ENCODE measurements at regions not wholly inside any gene's neighbourhood (a gene's known extent, or its start where the extent isn't known, plus 50 kb on each side); places are given as distances from the start of the nearest gene placed in this dataset.
"Not testable (repeated sequence)": the region's sequence is repeated elsewhere in the genome, so short reads cannot be mapped to it uniquely, and the experiment has no call there.

DNA sequence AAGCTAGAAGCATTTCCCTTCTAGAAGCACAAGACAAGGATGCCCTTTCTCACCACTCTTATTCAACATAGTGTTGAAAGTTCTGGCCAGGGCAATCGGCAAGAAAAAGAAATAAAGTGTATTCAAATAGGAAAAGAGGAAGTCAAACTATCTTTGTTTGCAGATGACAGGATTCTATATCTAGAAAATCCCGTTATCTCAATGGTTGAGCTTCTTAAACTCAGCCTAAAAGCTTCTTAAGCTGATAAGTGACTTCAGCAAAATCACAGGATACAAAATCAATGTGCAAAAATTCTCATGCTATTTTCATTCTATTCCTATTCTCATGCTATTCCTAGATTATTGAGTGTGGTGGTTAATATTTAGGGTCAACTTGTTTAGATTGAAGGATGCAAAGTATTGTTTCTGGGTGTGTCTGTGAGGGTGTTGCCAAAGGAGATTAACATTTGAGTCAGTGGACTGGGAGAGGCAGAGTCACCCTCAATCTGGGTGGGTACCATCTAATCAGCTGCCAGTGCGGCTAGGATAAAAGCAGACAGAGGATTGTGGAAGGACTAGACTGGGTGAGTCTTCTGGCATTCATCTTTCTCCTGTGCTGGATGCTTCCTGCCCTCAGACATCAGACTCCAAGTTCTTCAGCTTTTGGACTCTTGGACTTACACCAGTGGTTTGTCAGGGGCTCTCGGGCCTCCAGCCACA lies 111.9 kb downstream of the LSMEM1 start:
- DNase-seq (ENCODE audit: low spot score in 2 of 2); FAIRE-seq: not testable (repeated sequence)

GRCh38 chr7:112594397-112594796 lies 113.6 kb downstream of the LSMEM1 start:
- no peak for FAIRE-seq
- no peak for DNase-seq (ENCODE audit: low spot score in 2 of 2)

DNA sequence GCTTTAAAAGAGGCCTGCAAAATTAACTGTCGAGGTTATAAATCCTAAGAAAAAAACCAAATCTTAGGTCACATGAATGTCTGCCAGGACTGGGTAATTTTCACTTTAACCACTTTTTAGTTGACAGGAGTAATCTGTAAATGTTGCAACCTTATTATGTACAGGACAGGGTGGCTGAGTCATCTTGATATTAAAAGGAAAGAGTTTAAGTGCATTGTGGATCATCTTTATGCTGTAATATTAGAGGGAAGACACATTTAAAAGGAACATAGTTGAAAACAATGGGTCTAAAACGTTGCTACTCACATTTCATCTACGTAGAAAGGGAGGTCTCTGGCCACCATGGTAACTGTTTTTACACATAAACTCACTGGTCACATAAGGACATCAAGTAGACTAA lies 115.5 kb downstream of the LSMEM1 start:
- DNase-seq (ENCODE audit: low spot score in 2 of 2): no peak
- FAIRE-seq: no peak

DNA sequence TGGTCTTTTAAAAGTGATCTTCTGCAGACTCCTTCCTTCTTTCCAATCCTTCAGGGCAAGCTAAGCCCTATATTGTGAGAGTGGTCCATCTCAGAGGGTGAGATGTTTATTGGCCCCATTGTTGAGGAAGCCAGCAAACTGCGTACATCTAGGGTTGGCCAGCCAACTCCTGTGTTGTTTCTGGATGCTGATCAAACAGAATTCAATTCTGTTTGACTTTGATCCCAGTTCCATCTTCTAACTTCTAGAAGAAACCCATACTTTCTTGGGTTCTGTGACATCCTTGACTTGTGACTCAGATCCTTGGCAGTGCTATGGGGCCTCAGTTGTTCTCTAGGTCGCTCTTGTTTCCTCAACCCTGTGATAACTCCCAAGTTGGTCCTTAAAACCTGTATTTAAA lies 116.2 kb downstream of the LSMEM1 start:
- FAIRE-seq: no peak
- DNase-seq (ENCODE audit: low spot score in 2 of 2): no peak

DNA sequence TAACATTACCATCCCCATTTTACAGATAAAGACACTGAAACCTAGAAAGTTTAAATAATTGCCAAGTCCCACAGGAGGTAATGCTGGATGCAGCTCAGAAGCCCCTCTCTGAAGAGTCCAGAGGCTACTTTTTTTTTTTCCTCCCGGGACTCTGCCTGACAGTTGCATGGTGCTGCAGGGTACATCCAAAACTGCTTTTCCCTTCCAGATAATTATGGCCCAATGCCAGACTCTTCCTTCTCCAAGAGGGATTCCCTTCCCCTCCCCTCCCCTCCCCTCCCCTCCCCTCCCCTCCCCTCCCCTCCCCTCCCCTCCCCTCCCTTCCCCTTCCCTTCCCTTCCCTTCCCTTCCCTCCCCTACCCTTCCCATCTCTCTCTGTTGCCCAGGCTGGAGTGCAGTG lies 122.9 kb downstream of the LSMEM1 start:
- FAIRE-seq (no peak), DNase-seq (ENCODE audit: low spot score in 2 of 2) (no peak)

- FAIRE-seq: no peak
- DNase-seq (ENCODE audit: low spot score in 2 of 2): no peak
Measured at GRCh38 chr7:112610636-112611035, 129.8 kb downstream of the LSMEM1 start.

DNA sequence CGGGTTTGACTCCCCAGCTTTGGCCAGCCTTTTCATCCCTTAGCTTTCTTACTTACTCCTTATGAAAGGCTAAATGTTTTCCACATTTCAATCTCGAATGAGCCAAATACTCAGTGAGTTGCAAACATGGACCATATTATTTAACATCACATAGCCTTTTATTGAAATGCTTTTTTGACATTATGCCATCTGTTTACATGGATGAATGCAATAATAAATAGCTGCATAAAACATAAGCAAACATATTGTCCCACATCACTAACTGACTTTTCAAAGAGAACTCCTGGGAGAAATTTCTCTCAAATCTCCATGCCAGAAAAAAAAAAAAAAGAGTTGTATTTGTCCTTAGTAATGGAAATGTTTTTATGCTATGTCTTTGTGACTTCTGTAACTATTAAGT lies 134.9 kb downstream of the LSMEM1 start:
- DNase-seq (ENCODE audit: low spot score in 2 of 2) (no peak), FAIRE-seq (no peak)

DNA sequence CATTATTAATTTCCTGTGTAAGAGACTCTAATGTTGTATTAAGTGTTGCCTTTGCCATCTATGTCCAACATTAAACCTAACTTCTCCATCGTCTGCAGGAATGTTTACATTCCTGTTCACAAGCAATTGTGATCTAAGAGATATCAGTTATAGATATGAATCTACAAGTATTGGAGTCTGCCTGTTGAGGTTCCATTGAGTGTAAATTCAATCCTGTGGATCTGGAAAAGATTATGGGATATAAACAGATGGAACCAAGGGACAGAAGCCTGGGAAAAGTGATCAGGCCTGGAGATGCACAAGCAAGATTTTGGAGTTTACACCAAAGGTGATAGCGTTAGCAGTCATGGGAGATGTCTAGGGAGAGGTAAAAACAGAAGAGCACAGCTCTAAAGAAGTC lies 135.5 kb downstream of the LSMEM1 start:
- FAIRE-seq: no peak

GRCh38 chr7:112619343-112619742 lies 138.6 kb downstream of the LSMEM1 start:
- DNase-seq (ENCODE audit: low spot score in 2 of 2) (no peak), FAIRE-seq (no peak)

More for the DNA sequence above, 135.5 kb downstream of the LSMEM1 start:
- no peak for DNase-seq (ENCODE audit: low spot score in 2 of 2)

GRCh38 chr7:112622159-112622715 lies 141.4 kb downstream of the LSMEM1 start:
- DNase-seq (ENCODE audit: low spot score in 2 of 2): no peak
- FAIRE-seq: no peak

DNA sequence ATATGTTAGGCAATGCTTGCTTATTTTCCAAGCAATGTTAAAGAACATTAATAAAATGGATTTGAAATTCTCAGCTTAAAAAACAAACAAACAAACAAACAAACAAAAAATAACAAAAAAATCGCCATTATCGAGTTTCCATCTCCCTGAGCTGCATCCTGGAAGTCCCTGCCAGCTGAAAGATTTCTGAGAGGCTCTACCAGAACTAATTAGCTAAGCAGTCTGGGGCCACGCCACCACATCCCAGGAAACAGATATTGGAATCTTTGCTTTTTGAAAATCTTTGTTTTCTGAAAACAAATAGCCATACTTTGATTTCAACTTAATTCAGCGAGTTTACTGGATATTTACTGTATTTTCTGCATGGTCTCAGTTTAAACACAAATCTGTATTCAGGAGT lies 143.6 kb downstream of the LSMEM1 start:
- FAIRE-seq: no peak
- no peak for DNase-seq (ENCODE audit: low spot score in 2 of 2)

DNA sequence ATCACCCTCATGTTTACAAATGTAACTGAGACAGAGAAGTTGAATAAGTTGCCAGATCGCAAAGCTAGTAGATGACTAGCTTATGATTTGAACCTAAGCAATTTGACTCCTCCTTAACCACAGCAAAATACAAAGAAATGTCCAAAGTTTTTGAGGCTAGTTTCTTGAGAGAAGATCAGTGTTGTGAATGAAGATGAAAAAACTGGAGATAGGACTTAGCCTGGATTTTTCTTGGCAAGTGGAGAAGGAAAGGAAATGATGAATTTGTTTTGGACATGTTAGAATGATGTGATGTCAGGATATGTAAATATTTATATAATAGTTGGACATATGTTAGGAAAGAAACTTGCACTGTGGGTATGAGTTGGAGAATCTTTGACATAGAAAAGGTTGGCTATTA lies 149.8 kb downstream of the LSMEM1 start:
- DNase-seq (ENCODE audit: low spot score in 2 of 2) (no peak), FAIRE-seq (no peak)

DNA sequence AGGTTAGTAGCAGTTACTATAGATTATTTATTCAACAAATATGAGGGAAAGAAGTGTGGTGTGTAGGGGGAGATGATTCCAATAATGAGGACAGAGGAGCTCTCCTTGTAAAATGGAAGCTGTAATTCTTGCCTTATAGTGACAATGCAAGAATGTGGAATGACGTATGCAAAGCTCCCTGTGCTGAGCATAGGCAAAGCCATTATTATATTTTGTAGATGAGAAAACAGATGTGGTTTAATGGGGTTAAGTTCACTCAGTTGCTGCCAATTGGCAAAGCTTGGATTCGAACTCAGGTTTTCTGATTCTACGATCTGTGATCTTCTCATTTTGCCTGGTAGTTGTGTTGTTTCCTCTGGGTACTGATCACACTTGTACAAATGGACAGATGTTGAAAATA lies 153.3 kb downstream of the LSMEM1 start:
- FAIRE-seq (no peak), DNase-seq (ENCODE audit: low spot score in 2 of 2) (no peak)

- no peak for DNase-seq (ENCODE audit: low spot score in 2 of 2)
- no peak for FAIRE-seq
Measured at GRCh38 chr7:112635742-112636141, 154.5 kb downstream of the TMEM168 start.

- FAIRE-seq (no peak), DNase-seq (ENCODE audit: low spot score in 2 of 2) (no peak)
Measured at GRCh38 chr7:112638675-112639400, 151.4 kb downstream of the TMEM168 start.

DNA sequence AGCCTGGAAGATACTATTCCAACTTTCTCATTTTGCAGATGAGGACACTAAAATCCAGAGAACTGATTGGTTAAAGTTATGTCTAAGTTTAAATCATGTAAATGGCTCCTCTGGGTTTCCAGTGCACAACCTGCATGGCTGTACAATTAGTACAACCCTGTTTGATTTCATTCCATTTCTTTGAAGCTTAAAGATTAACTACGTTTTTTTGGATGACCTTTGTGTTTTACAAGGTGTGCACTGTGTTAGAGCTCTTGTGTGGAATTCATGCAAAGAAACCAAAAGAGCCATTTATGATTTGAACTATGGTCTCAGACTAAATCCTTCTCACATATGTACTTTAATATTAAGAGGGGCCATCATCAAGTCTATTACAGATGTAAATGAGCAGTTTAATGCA lies 149.5 kb downstream of the TMEM168 start:
- FAIRE-seq (no peak), DNase-seq (ENCODE audit: low spot score in 2 of 2) (no peak)

- DNase-seq (ENCODE audit: low spot score in 2 of 2) (no peak), FAIRE-seq (no peak)
Measured at GRCh38 chr7:112646783-112647182, 143.4 kb downstream of the TMEM168 start.

GRCh38 chr7:112648781-112649180 lies 141.4 kb downstream of the TMEM168 start:
- no peak for DNase-seq (ENCODE audit: low spot score in 2 of 2)
- FAIRE-seq: no peak

- no peak for FAIRE-seq
- no peak for DNase-seq (ENCODE audit: low spot score in 2 of 2)
Measured at GRCh38 chr7:112649560-112649959, 140.6 kb downstream of the TMEM168 start.

GRCh38 chr7:112654322-112655216 lies 135.6 kb downstream of the TMEM168 start:
- DNase-seq (ENCODE audit: low spot score in 2 of 2) (no peak), FAIRE-seq (no peak)

DNA sequence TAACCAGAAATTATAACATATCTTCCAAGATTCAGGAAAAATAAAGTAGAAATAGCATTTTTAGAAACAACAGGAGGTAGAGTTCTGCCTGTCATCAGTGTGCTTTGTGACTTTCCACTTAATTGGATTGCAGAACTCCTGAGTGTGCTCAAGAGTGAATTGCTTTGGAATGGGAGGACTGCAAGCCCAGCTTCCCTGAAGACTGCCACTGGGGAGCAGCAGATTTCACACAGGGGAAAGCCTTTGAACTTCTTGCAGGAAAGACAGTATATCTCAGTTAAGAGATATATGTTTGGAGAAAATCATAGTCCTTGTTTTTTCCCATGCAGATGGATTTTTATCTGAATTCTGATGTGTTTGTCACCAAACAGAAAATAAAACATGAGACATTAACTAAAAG lies 124.5 kb downstream of the TMEM168 start:
- FAIRE-seq (no peak), DNase-seq (ENCODE audit: low spot score in 2 of 2) (peak in 1 of 2 donors; percentile 4)

Measured in frontal cortex (tissue), 3 donors.